ENCODE measurements at regions not wholly inside any gene's neighbourhood (a gene's known extent, or its start where the extent isn't known, plus 50 kb on each side); places are given as distances from the start of the nearest gene placed in this dataset.

GRCh38 chr9:81032831-81033230 lies 656.5 kb downstream of the TLE1 start:
- TF ChIP-seq CTCF (optimal IDR thresholded peaks at IDR 0.05 in 1 of 3, IDR thresholded peaks at IDR 0.05 in 1 of 3, conservative IDR thresholded peaks at IDR 0.05 in 1 of 3; ENCODE audit: extremely low read depth in 1 of 3, insufficient read depth in 2 of 3, low read length in 3 of 3) (no peak), EZH2 (IDR thresholded peaks at IDR 0.05; ENCODE audit: low read length) (no peak)
- dilution Hi-C loops (cut with MboI; ENCODE audit: extremely low pct_ligation_motif_present, low sequenced_read_pairs) = no loop called here
- Histone ChIP-seq H2AFZ (ENCODE audit: control insufficient read depth, low read length) (no peak overlapping the region), H4K20me1 (ENCODE audit: control insufficient read depth, extremely low read depth, insufficient read depth, low read length) (no peaks in the 10 kb centered on the region), H3K4me1 (ENCODE audit: control insufficient read depth, extremely low read depth, insufficient read depth, low read length) (peaks cover 34% of the 10 kb centered on the region), H3K4me3 (ENCODE audit: control insufficient read depth in 2 of 3, extremely low read depth in 1 of 3, insufficient read depth in 2 of 3, low read depth in 1 of 3, low read length in 3 of 3) (no peak overlapping the region), H3K9ac (ENCODE audit: control insufficient read depth, extremely low read depth, insufficient read depth, low read length) (no peak overlapping the region), H3K27me3 (ENCODE audit: control insufficient read depth, extremely low read depth, insufficient read depth, low read length) (no peaks in the 10 kb centered on the region), H3K4me2 (ENCODE audit: control insufficient read depth, extremely low read depth, insufficient read depth, low read depth, low read length) (no peak overlapping the region), H3K9me1 (ENCODE audit: control insufficient read depth, extremely low read depth, insufficient read depth, low read length) (no peaks in the 10 kb centered on the region), H3K27ac (ENCODE audit: control insufficient read depth, insufficient read depth, low read length) (no peak overlapping the region), H3K79me2 (ENCODE audit: control insufficient read depth, insufficient read depth, low read length) (no peaks in the 10 kb centered on the region), H3K9me3 (ENCODE audit: control insufficient read depth, low read depth, low read length) (no peaks in the 10 kb centered on the region), H3K36me3 (ENCODE audit: control insufficient read depth in 2 of 2, extremely low read depth in 1 of 2, insufficient read depth in 2 of 2, low read length in 2 of 2) (no peaks in the 10 kb centered on the region)
- DNase-seq (ENCODE audit: low read depth, low spot score) (no peak), FAIRE-seq (peak; percentile 70)

GRCh38 chr9:81032030-81032572 lies 657.2 kb downstream of the TLE1 start:
- dilution Hi-C loops (cut with MboI; ENCODE audit: extremely low pct_ligation_motif_present, low sequenced_read_pairs) = no loop called here
- peak; percentile 90 for FAIRE-seq
- Histone ChIP-seq H3K4me1 (ENCODE audit: control insufficient read depth, extremely low read depth, insufficient read depth, low read length) (peaks cover 34% of the 10 kb centered on the region), H3K27ac (ENCODE audit: control insufficient read depth, insufficient read depth, low read length) (peak overlapping the region; percentile 62), H3K4me2 (ENCODE audit: control insufficient read depth, extremely low read depth, insufficient read depth, low read depth, low read length) (peak overlapping the region; percentile 41), H3K9me1 (ENCODE audit: control insufficient read depth, extremely low read depth, insufficient read depth, low read length) (no peaks in the 10 kb centered on the region), H3K27me3 (ENCODE audit: control insufficient read depth, extremely low read depth, insufficient read depth, low read length) (no peaks in the 10 kb centered on the region), H3K4me3 (ENCODE audit: control insufficient read depth in 2 of 3, extremely low read depth in 1 of 3, insufficient read depth in 2 of 3, low read depth in 1 of 3, low read length in 3 of 3) (no peak overlapping the region), H3K36me3 (ENCODE audit: control insufficient read depth in 2 of 2, extremely low read depth in 1 of 2, insufficient read depth in 2 of 2, low read length in 2 of 2) (no peaks in the 10 kb centered on the region), H3K9ac (ENCODE audit: control insufficient read depth, extremely low read depth, insufficient read depth, low read length) (peak overlapping the region; percentile 11), H4K20me1 (ENCODE audit: control insufficient read depth, extremely low read depth, insufficient read depth, low read length) (no peaks in the 10 kb centered on the region), H3K79me2 (ENCODE audit: control insufficient read depth, insufficient read depth, low read length) (no peaks in the 10 kb centered on the region), H2AFZ (ENCODE audit: control insufficient read depth, low read length) (no peak overlapping the region), H3K9me3 (ENCODE audit: control insufficient read depth, low read depth, low read length) (no peaks in the 10 kb centered on the region)
- TF ChIP-seq EZH2 (IDR thresholded peaks at IDR 0.05; ENCODE audit: low read length) (no peak), CTCF (optimal IDR thresholded peaks at IDR 0.05 in 1 of 3, IDR thresholded peaks at IDR 0.05 in 1 of 3, conservative IDR thresholded peaks at IDR 0.05 in 1 of 3; ENCODE audit: extremely low read depth in 1 of 3, insufficient read depth in 2 of 3, low read length in 3 of 3) (no peak)
- peak; percentile 32 for DNase-seq (ENCODE audit: low read depth, low spot score)
